ENCODE measurements at regions not wholly inside any gene's neighbourhood (a gene's known extent, or its start where the extent isn't known, plus 50 kb on each side); places are given as distances from the start of the nearest gene placed in this dataset.

DNA sequence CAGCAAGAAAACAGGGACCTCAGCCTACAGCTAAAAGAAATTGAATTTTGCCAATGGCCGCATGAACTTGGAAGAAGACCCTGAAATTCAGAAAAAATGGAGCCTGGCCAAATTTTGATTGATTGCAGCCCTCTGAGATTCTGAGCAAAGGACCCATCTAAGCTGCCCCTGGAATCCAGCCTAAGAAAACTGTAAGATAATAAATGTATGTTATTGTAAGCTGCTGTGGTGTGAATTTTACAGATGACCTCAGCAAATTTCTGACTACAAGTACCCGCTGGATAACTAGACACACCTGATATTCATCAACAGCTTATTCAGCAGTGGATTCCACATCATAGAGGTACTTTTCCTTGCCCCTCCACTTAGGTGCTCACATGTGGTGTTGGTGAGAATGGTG is 119.5 kb upstream of the EPHA5 start:
- no peaks in the 10 kb centered on the region for H3K4me1 ChIP-seq (ENCODE audit: control insufficient read depth, extremely low read depth, insufficient read depth, low read length)
- no peaks in the 10 kb centered on the region for H3K27me3 ChIP-seq (ENCODE audit: control insufficient read depth, extremely low read depth, insufficient read depth, low read length)
- no peak overlapping the region for H3K4me3 ChIP-seq (ENCODE audit: control insufficient read depth in 2 of 3, extremely low read depth in 1 of 3, insufficient read depth in 2 of 3, low read depth in 1 of 3, low read length in 3 of 3)
- dilution Hi-C loops (cut with MboI; ENCODE audit: extremely low pct_ligation_motif_present, low sequenced_read_pairs): no loop called here
- no peaks in the 10 kb centered on the region for H3K9me3 ChIP-seq (ENCODE audit: control insufficient read depth, low read depth, low read length)
- no peak for DNase-seq (ENCODE audit: low read depth, low spot score)
- H3K9ac ChIP-seq (ENCODE audit: control insufficient read depth, extremely low read depth, insufficient read depth, low read length): no peak overlapping the region
- FAIRE-seq: no peak
- no peaks in the 10 kb centered on the region for H4K20me1 ChIP-seq (ENCODE audit: control insufficient read depth, extremely low read depth, insufficient read depth, low read length)
- no peak overlapping the region for H3K4me2 ChIP-seq (ENCODE audit: control insufficient read depth, extremely low read depth, insufficient read depth, low read depth, low read length)
- no peak overlapping the region for H3K27ac ChIP-seq (ENCODE audit: control insufficient read depth, insufficient read depth, low read length)
- H3K9me1 ChIP-seq (ENCODE audit: control insufficient read depth, extremely low read depth, insufficient read depth, low read length): no peaks in the 10 kb centered on the region
- no peaks in the 10 kb centered on the region for H3K79me2 ChIP-seq (ENCODE audit: control insufficient read depth, insufficient read depth, low read length)
- no peaks in the 10 kb centered on the region for H3K36me3 ChIP-seq (ENCODE audit: control insufficient read depth in 2 of 2, extremely low read depth in 1 of 2, insufficient read depth in 2 of 2, low read length in 2 of 2)
- no peak overlapping the region for H2AFZ ChIP-seq (ENCODE audit: control insufficient read depth, low read length)
- no peak for TF ChIP-seq EZH2 (IDR thresholded peaks at IDR 0.05; ENCODE audit: low read length)
- TF ChIP-seq, protein P1, sequence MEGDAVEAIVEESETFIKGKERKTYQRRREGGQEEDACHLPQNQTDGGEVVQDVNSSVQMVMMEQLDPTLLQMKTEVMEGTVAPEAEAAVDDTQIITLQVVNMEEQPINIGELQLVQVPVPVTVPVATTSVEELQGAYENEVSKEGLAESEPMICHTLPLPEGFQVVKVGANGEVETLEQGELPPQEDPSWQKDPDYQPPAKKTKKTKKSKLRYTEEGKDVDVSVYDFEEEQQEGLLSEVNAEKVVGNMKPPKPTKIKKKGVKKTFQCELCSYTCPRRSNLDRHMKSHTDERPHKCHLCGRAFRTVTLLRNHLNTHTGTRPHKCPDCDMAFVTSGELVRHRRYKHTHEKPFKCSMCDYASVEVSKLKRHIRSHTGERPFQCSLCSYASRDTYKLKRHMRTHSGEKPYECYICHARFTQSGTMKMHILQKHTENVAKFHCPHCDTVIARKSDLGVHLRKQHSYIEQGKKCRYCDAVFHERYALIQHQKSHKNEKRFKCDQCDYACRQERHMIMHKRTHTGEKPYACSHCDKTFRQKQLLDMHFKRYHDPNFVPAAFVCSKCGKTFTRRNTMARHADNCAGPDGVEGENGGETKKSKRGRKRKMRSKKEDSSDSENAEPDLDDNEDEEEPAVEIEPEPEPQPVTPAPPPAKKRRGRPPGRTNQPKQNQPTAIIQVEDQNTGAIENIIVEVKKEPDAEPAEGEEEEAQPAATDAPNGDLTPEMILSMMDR (optimal IDR thresholded peaks at IDR 0.05 in 1 of 3, IDR thresholded peaks at IDR 0.05 in 1 of 3, conservative IDR thresholded peaks at IDR 0.05 in 1 of 3; ENCODE audit: extremely low read depth in 1 of 3, insufficient read depth in 2 of 3, low read length in 3 of 3): no peak

DNA sequence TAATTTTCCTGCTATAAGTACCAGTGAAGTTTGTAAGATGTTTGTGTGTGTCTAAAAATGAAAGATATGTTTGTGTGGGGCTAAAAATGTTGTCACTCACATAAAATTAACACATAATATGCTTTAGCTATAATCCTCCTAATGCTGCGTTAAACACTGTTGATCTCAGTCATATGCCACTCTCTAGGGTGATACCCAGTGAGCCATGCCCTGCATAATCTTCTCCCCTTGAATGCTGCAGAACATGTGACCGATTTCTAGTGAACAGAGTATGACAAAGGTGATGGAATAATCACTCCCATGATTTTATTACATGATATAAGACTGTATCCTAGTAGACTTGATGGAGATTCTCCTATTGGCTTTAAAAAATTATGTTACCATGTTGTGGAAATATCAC is 119.1 kb upstream of the EPHA5 start:
- Histone ChIP-seq H3K79me2 (ENCODE audit: control insufficient read depth, insufficient read depth, low read length) (no peaks in the 10 kb centered on the region), H3K4me3 (ENCODE audit: control insufficient read depth in 2 of 3, extremely low read depth in 1 of 3, insufficient read depth in 2 of 3, low read depth in 1 of 3, low read length in 3 of 3) (no peak overlapping the region), H3K27ac (ENCODE audit: control insufficient read depth, insufficient read depth, low read length) (no peak overlapping the region), H3K9ac (ENCODE audit: control insufficient read depth, extremely low read depth, insufficient read depth, low read length) (no peak overlapping the region), H3K27me3 (ENCODE audit: control insufficient read depth, extremely low read depth, insufficient read depth, low read length) (no peaks in the 10 kb centered on the region), H3K4me1 (ENCODE audit: control insufficient read depth, extremely low read depth, insufficient read depth, low read length) (no peaks in the 10 kb centered on the region), H3K36me3 (ENCODE audit: control insufficient read depth in 2 of 2, extremely low read depth in 1 of 2, insufficient read depth in 2 of 2, low read length in 2 of 2) (no peaks in the 10 kb centered on the region), H3K9me1 (ENCODE audit: control insufficient read depth, extremely low read depth, insufficient read depth, low read length) (no peaks in the 10 kb centered on the region), H3K9me3 (ENCODE audit: control insufficient read depth, low read depth, low read length) (no peaks in the 10 kb centered on the region), H2AFZ (ENCODE audit: control insufficient read depth, low read length) (no peak overlapping the region), H4K20me1 (ENCODE audit: control insufficient read depth, extremely low read depth, insufficient read depth, low read length) (no peaks in the 10 kb centered on the region), H3K4me2 (ENCODE audit: control insufficient read depth, extremely low read depth, insufficient read depth, low read depth, low read length) (no peak overlapping the region)
- dilution Hi-C loops (cut with MboI; ENCODE audit: extremely low pct_ligation_motif_present, low sequenced_read_pairs): no loop called here
- no peak for DNase-seq (ENCODE audit: low read depth, low spot score)
- FAIRE-seq: no peak
- TF ChIP-seq, protein P1 (optimal IDR thresholded peaks at IDR 0.05 in 1 of 3, IDR thresholded peaks at IDR 0.05 in 1 of 3, conservative IDR thresholded peaks at IDR 0.05 in 1 of 3; ENCODE audit: extremely low read depth in 1 of 3, insufficient read depth in 2 of 3, low read length in 3 of 3): no peak
- no peak for TF ChIP-seq EZH2 (IDR thresholded peaks at IDR 0.05; ENCODE audit: low read length)

All from keratinocyte (primary cell).